Osteoblast (primary cell): ENCODE measurements at regions not wholly inside any gene's neighbourhood (a gene's known extent, or its start where the extent isn't known, plus 50 kb on each side); places are given as distances from the start of the nearest gene placed in this dataset.

Experiments used
- DNase-seq: peaks from one replicate; pipeline ENCODE4 v3.0.0; 2011; ENCODE audit warnings: low spot score, mixed read lengths; ENCODE audit not compliant: insufficient read length; ENCODE audit errors: missing footprints
- H2AFZ ChIP-seq: 2 replicates; pipeline ENCODE4 v1.6.0; 2011; ENCODE audit warnings: mild to moderate bottlenecking, low read length
- H3K27ac ChIP-seq: 2 replicates; pipeline ENCODE4 v1.5.1; 2011; ENCODE audit warnings: mild to moderate bottlenecking, low read depth, low read length, moderate library complexity
- H3K27me3 ChIP-seq: 2 replicates; pipeline ENCODE4 v1.6.0; 2012; ENCODE audit warnings: mild to moderate bottlenecking, control low read depth, inconsistent platforms, low read length, moderate library complexity; ENCODE audit not compliant: insufficient read depth
- H3K36me3 ChIP-seq: 2 replicates; pipeline ENCODE4 v1.5.1; 2011; ENCODE audit warnings: mild to moderate bottlenecking, low read length, control low read depth, moderate library complexity; ENCODE audit not compliant: insufficient read depth
- H3K4me1 ChIP-seq: 2 replicates; pipeline ENCODE4 v1.5.1; 2011; ENCODE audit warnings: mild to moderate bottlenecking, low read length, control low read depth, moderate library complexity; ENCODE audit not compliant: insufficient read depth
- H3K4me2 ChIP-seq: 2 replicates; pipeline ENCODE4 v1.6.0; 2011; ENCODE audit warnings: mild to moderate bottlenecking, low read length; ENCODE audit not compliant: insufficient read depth
- H3K4me3 ChIP-seq: fragments of 200-600 bp; sonication (generic); 3 replicates; pipeline ENCODE4 v1.5.1; 2012; ENCODE audit warnings: mild to moderate bottlenecking, low read length, inconsistent platforms; ENCODE audit not compliant: insufficient read depth
- H3K79me2 ChIP-seq: 2 replicates; pipeline ENCODE4 v1.6.0; 2012; ENCODE audit warnings: mild to moderate bottlenecking, low read length, control low read depth, inconsistent platforms; ENCODE audit not compliant: insufficient read depth
- H3K9me3 ChIP-seq: 2 replicates; pipeline ENCODE4 v1.5.1; 2011; ENCODE audit warnings: low read depth, low read length, control low read depth
- H4K20me1 ChIP-seq: 2 replicates; pipeline ENCODE4 v1.6.0; 2012; ENCODE audit warnings: mild to moderate bottlenecking, low read length, control low read depth; ENCODE audit not compliant: insufficient read depth
- TF ChIP-seq, protein P1 (sequence below): IDR thresholded peaks from 2 replicates; pipeline ENCODE4 v1.5.1; 2011; ENCODE audit warnings: mild to moderate bottlenecking, low read depth, low read length, moderate library complexity; ENCODE audit errors: extremely low read depth

DNA sequence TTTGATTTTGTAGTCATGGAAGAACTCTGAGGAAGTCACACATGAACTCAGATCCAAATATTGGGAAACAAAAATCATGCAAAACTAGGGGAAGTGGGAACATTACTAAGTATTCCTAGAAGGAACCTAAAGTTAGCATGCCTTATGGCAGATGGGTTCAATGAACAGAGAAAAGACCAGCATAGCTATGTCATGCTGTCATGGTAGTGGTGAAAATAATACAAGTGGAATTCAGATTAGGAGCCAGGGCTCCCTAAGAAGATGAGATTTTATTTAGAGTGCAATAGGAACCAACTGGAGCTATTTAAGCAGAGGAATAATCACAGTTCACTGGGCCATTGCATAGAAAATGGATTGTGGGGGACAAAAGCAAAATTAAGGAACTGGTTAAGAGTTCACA, 134.0 kb downstream of the DIO2 start:
- H3K36me3 ChIP-seq, result no peaks in the 10 kb centered on the region
- no peak overlapping the region for H3K27ac ChIP-seq
- TF ChIP-seq, protein P1, sequence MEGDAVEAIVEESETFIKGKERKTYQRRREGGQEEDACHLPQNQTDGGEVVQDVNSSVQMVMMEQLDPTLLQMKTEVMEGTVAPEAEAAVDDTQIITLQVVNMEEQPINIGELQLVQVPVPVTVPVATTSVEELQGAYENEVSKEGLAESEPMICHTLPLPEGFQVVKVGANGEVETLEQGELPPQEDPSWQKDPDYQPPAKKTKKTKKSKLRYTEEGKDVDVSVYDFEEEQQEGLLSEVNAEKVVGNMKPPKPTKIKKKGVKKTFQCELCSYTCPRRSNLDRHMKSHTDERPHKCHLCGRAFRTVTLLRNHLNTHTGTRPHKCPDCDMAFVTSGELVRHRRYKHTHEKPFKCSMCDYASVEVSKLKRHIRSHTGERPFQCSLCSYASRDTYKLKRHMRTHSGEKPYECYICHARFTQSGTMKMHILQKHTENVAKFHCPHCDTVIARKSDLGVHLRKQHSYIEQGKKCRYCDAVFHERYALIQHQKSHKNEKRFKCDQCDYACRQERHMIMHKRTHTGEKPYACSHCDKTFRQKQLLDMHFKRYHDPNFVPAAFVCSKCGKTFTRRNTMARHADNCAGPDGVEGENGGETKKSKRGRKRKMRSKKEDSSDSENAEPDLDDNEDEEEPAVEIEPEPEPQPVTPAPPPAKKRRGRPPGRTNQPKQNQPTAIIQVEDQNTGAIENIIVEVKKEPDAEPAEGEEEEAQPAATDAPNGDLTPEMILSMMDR, result no peak
- H3K79me2 ChIP-seq, result no peaks in the 10 kb centered on the region
- DNase-seq, result no peak
- H4K20me1 ChIP-seq, result no peaks in the 10 kb centered on the region
- H3K4me2 ChIP-seq, result no peak overlapping the region
- no peak overlapping the region for H3K4me3 ChIP-seq
- no peaks in the 10 kb centered on the region for H3K9me3 ChIP-seq
- no peaks in the 10 kb centered on the region for H3K4me1 ChIP-seq
- H3K27me3 ChIP-seq, result no peaks in the 10 kb centered on the region
- H2AFZ ChIP-seq, result no peak overlapping the region

DNA sequence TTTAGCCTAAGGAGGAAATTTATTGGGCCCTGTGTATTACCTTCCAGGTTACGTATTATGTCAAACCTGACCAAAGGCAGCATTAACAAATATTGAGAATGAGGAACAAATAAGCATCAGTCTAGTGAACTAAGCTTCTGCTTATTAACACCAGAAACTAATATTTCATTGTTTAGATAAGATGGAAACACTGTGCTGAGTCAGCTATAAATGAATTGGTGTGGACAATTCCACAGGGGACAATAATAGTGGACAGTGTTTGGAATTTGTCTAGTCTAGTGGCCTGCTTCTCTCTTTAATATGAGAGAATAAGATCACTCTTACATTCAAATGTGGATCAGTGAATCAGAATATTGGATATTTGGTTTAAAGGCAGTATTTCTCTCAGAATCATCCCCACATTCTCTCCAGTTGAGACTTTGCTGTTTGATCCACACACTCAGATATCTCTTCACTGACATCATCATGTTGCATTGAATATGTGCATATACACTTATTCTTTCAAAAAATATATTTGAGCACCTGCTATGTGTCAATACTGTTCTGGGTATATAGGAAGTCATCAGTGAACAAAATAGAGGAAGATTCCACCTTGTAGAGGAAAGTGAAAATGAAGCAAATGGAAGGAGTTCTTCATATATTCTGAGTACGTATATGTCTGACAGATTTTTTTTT, 136.3 kb downstream of the DIO2 start:
- Histone ChIP-seq H3K27ac (no peak overlapping the region), H3K36me3 (no peaks in the 10 kb centered on the region), H3K4me2 (no peak overlapping the region), H3K79me2 (no peaks in the 10 kb centered on the region), H3K9me3 (no peaks in the 10 kb centered on the region), H3K27me3 (no peaks in the 10 kb centered on the region), H4K20me1 (no peaks in the 10 kb centered on the region), H3K4me1 (no peaks in the 10 kb centered on the region), H3K4me3 (no peak overlapping the region), H2AFZ (no peak overlapping the region)
- TF ChIP-seq, protein P1, result no peak
- DNase-seq, result no peak

DNA sequence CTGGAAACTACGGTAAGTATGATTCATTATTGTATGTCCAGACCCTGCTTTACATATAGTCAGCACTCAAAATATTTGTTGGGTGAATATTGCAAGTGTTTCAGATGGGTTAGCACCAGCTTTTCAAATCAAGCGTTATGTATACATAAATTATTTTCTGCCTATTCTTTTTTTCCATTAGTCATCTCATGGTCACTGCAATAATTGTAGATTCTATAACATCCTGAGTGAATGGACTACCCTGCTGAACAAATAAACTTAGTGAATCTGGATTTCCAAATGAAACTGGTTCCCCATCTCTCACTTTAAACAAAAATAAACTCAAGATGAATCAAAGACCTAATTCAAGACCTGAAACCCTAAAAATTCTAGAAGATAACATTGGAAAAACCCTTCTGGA, 152.3 kb downstream of the DIO2 start:
- DNase-seq, result no peak
- Histone ChIP-seq H3K4me1 (peaks cover 12% of the 10 kb centered on the region), H2AFZ (no peak overlapping the region), H3K27ac (no peak overlapping the region), H3K79me2 (no peaks in the 10 kb centered on the region), H3K36me3 (no peaks in the 10 kb centered on the region), H3K27me3 (no peaks in the 10 kb centered on the region), H3K4me2 (no peak overlapping the region), H3K4me3 (no peak overlapping the region), H3K9me3 (no peaks in the 10 kb centered on the region), H4K20me1 (no peaks in the 10 kb centered on the region)
- TF ChIP-seq, protein P1, result no peak

DNA sequence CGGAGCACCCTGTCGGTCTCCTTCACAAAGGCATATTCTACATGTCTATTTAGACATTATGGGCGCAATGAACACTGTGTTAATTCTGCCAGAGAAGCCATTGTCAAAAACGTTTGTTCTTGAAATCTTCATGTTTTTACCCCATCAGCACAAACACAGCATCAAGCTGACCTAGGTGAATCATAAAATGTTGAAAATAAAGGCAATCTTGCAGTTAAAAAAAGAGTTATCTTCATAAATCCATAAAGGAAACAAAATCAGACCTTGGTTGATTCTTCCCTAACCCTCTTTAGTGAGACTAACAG, 154.9 kb downstream of the DIO2 start:
- H3K36me3 ChIP-seq, result no peaks in the 10 kb centered on the region
- no peak overlapping the region for H3K27ac ChIP-seq
- no peaks in the 10 kb centered on the region for H4K20me1 ChIP-seq
- TF ChIP-seq, protein P1, result no peak
- DNase-seq, result no peak
- no peaks in the 10 kb centered on the region for H3K79me2 ChIP-seq
- peaks cover 12% of the 10 kb centered on the region for H3K4me1 ChIP-seq
- no peaks in the 10 kb centered on the region for H3K9me3 ChIP-seq
- H3K4me2 ChIP-seq, result no peak overlapping the region
- H3K27me3 ChIP-seq, result no peaks in the 10 kb centered on the region
- H2AFZ ChIP-seq, result peak overlapping the region; percentile 17
- H3K4me3 ChIP-seq, result no peak overlapping the region
